HL-60 (cell line): ENCODE measurements at regions not wholly inside any gene's neighbourhood (a gene's known extent, or its start where the extent isn't known, plus 50 kb on each side); places are given as distances from the start of the nearest gene placed in this dataset.

Experiments
- DNase-seq, 2 experiments: peaks; one replicate each; pipeline ENCODE4 v3.0.0-alpha.2; 2010 to 2020; ENCODE audit warnings: low read depth in 1 of 2, low spot score in 1 of 2
- H3K27ac ChIP-seq: fragments of 250-450 bp; sonication (Bioruptor Pico); replicated peaks from 2 replicates; pipeline ENCODE4 v1.5.1; 2020; ENCODE audit warnings: mild to moderate bottlenecking, moderate library complexity
- H3K27me3 ChIP-seq: fragments of 250-450 bp; sonication (Bioruptor Pico); 2 replicates; pipeline ENCODE4 v1.5.1; 2021; ENCODE audit warnings: mild to moderate bottlenecking, moderate library complexity; ENCODE audit not compliant: insufficient read depth, poor library complexity, severe bottlenecking
- H3K4me3 ChIP-seq: replicated peaks from 2 replicates; pipeline ENCODE4 v1.5.1; 2011; ENCODE audit warnings: mild to moderate bottlenecking, control low read depth, low read length; ENCODE audit not compliant: insufficient read depth
- GABPA ChIP-seq: IDR thresholded peaks from 2 replicates; pipeline ENCODE4 v1.6.1; 2012; ENCODE audit warnings: low read depth
- POLR2AphosphoS5 ChIP-seq: IDR thresholded peaks from 2 replicates; pipeline ENCODE4 v1.6.1; 2012; ENCODE audit warnings: low read depth
- SPI1 ChIP-seq: IDR thresholded peaks from 2 replicates; pipeline ENCODE4 v1.6.1; 2012; ENCODE audit warnings: low read depth, mild to moderate bottlenecking, borderline replicate concordance
- TF ChIP-seq, protein P1 (sequence below): IDR thresholded peaks from one replicate; pipeline ENCODE4 v1.5.1; 2011; ENCODE audit warnings: low read length, control low read depth, inconsistent platforms; ENCODE audit not compliant: insufficient read depth
- TF ChIP-seq, protein P2 (sequence below): IDR thresholded peaks from 2 replicates; pipeline ENCODE4 v1.6.1; 2012; ENCODE audit warnings: low read depth; ENCODE audit not compliant: insufficient replicate concordance

DNA sequence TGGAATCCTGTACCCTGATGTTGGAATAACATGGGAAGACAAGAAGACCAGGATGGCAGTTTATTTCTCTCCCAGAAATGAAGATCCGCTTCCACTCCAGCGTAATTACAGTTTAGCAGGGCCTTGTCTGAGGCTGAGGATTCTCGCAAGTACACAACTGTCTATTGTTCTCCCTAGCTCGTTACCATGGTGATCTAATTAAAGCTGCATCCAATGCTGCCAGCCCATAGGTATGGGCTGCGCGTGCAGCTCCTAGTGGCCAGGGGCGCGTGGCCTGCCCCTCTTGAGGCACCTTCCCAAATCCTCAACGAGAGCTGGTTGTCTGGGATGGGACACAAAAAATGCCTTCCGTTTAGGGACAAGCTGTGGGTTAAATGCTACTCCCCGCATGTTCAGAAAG lies 344.9 kb downstream of the CYRIA start:
- TF ChIP-seq POLR2AphosphoS5: no peak
- TF ChIP-seq, protein P1, sequence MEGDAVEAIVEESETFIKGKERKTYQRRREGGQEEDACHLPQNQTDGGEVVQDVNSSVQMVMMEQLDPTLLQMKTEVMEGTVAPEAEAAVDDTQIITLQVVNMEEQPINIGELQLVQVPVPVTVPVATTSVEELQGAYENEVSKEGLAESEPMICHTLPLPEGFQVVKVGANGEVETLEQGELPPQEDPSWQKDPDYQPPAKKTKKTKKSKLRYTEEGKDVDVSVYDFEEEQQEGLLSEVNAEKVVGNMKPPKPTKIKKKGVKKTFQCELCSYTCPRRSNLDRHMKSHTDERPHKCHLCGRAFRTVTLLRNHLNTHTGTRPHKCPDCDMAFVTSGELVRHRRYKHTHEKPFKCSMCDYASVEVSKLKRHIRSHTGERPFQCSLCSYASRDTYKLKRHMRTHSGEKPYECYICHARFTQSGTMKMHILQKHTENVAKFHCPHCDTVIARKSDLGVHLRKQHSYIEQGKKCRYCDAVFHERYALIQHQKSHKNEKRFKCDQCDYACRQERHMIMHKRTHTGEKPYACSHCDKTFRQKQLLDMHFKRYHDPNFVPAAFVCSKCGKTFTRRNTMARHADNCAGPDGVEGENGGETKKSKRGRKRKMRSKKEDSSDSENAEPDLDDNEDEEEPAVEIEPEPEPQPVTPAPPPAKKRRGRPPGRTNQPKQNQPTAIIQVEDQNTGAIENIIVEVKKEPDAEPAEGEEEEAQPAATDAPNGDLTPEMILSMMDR: no peak
- no peak for TF ChIP-seq SPI1
- no peak for TF ChIP-seq GABPA

DNA sequence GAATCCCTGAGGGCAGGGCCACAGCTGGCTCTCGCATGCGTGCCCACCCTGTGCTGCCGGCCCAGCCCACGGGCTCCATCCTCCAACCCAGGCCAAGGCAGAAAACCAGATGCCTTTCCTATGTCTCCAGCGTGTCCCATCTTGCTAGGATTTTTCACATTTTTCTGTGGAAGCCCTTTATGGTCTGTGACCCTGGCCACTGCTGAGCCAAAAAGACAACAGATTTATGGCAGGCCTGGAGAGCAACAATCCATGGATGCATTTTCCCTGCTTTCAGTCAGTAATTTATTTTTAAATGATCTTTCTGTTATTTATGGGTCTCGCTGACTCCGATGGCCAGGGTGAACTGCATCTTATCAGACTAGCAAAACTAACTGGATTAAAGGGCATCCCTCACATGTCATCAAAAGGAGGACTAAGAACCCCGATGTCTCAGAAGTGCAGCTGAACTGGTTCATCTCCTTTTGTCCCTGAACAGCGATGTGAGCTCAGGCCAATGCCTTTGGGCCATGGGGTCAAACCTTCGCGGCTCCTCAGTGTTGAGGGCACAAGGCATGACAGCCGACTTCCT lies 346.0 kb downstream of the CYRIA start:
- no peaks in the 10 kb centered on the region for H3K27me3 ChIP-seq
- H3K4me3 ChIP-seq: no peak overlapping the region
- DNase-seq: no peak
- H3K27ac ChIP-seq: no peak overlapping the region
- no peak for TF ChIP-seq SPI1
- TF ChIP-seq, protein P1: no peak
- TF ChIP-seq POLR2AphosphoS5: no peak
- TF ChIP-seq GABPA: no peak
- TF ChIP-seq, protein P2, sequence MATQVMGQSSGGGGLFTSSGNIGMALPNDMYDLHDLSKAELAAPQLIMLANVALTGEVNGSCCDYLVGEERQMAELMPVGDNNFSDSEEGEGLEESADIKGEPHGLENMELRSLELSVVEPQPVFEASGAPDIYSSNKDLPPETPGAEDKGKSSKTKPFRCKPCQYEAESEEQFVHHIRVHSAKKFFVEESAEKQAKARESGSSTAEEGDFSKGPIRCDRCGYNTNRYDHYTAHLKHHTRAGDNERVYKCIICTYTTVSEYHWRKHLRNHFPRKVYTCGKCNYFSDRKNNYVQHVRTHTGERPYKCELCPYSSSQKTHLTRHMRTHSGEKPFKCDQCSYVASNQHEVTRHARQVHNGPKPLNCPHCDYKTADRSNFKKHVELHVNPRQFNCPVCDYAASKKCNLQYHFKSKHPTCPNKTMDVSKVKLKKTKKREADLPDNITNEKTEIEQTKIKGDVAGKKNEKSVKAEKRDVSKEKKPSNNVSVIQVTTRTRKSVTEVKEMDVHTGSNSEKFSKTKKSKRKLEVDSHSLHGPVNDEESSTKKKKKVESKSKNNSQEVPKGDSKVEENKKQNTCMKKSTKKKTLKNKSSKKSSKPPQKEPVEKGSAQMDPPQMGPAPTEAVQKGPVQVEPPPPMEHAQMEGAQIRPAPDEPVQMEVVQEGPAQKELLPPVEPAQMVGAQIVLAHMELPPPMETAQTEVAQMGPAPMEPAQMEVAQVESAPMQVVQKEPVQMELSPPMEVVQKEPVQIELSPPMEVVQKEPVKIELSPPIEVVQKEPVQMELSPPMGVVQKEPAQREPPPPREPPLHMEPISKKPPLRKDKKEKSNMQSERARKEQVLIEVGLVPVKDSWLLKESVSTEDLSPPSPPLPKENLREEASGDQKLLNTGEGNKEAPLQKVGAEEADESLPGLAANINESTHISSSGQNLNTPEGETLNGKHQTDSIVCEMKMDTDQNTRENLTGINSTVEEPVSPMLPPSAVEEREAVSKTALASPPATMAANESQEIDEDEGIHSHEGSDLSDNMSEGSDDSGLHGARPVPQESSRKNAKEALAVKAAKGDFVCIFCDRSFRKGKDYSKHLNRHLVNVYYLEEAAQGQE: no peak

More for the DNA sequence above, 344.9 kb downstream of the CYRIA start:
- no peak for DNase-seq
- no peak overlapping the region for H3K4me3 ChIP-seq
- no peaks in the 10 kb centered on the region for H3K27me3 ChIP-seq
- no peak overlapping the region for H3K27ac ChIP-seq

DNA sequence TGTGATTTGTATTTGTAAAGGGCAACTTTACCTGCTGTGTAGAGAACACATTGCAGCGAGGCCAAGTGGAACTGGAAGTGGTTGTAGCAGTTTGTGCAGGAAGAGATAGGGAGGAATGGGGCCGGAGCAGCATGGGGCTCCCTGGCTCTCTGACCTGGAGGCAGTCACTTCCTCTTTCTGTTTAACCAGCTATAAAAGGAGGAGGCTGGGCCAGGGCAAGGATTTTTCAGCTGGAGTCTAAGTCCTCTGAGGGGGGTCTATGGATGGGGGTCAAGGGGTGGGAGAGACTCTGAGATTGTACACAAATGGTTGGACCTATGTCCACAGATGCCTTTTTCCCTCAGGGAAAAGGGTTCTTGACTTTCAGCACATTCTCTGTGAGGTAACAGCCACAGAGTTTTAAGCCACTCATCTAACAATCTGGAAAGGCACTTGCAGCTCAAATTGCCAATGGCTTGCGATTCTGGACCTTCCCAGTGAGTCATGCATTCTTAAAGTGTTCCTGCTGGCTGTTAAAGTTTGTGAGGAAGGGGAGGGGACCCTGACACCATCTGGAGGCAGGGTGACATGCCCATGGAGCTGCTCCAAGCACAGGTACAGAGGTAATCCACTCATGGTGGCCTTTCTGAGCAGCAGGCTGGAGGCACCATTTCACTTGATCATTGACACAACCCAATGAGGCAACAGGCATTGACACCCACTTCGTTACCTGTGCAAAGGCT lies 347.0 kb downstream of the CYRIA start:
- Histone ChIP-seq H3K27ac (no peak overlapping the region), H3K27me3 (no peaks in the 10 kb centered on the region), H3K4me3 (no peak overlapping the region)
- DNase-seq: peak in 1 of 2 experiments; percentile 18
- no peak for TF ChIP-seq POLR2AphosphoS5
- TF ChIP-seq SPI1: peak; percentile 90

DNA sequence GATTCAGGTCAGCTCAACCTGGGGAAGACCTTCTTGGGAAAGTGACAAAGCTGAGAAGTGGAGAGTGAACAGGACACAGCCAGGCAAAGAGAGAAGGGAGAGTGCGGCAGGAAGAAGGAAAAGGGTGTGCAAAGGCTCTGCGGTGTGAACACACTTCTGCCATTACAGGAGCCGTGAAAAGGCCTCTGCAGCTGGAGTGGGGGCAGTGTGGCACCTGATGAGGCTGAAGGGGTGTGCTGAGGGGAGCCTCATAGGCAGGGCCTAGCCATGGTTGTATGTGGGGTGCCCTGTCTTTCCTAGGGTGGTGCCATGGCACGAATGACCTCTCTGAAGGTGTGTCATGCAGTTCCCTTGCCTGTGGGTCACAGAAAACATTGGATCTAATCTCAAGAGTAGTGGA lies 347.6 kb downstream of the CYRIA start:
- Histone ChIP-seq H3K4me3 (no peak overlapping the region), H3K27ac (no peak overlapping the region), H3K27me3 (no peaks in the 10 kb centered on the region)
- no peak for DNase-seq
- TF ChIP-seq GABPA (no peak), SPI1 (no peak), POLR2AphosphoS5 (no peak)
- TF ChIP-seq, protein P1: no peak
- TF ChIP-seq, protein P2: no peak
